CD4-positive, alpha-beta T cell (primary cell): ENCODE measurements at regions not wholly inside any gene's neighbourhood (a gene's known extent, or its start where the extent isn't known, plus 50 kb on each side); places are given as distances from the start of the nearest gene placed in this dataset.
A peak's percentile ranks its signal among the peaks of the same experiment; 100 is the strongest.

Source experiments
- ATAC-seq: fragments of 200-7000 bp; cut with Tn5 transposase; one replicate; pipeline ENCODE4 v1.10.0; 2022; ENCODE audit warnings: mild to moderate bottlenecking; ENCODE audit not compliant: poor library complexity
- CTCF ChIA-PET: fragments of 350-600 bp; sonication (Branson Sonifier 250); formaldehyde crosslinking; loops from one replicate; lab custom pipeline; 2021; ENCODE audit warnings: antibody characterized with exemption, inconsistent platforms; lab: Charles Lee
- POLR2A ChIA-PET: fragments of 350-600 bp; sonication (Branson Sonifier 250); formaldehyde crosslinking; loops from one replicate; lab custom pipeline; 2021; ENCODE audit warnings: antibody characterized with exemption, inconsistent platforms; lab: Charles Lee
- DNase-seq, 14 experiments: peaks; one replicate each; pipeline ENCODE4 v3.0.0-alpha.2; 2013 to 2020; ENCODE audit warnings: mixed read lengths in 2 of 14
- H3K27ac ChIP-seq, 2 donors: one replicate each; pipeline versions ENCODE4 v1.5.1 to v1.7.0; 2013; ENCODE audit warnings: low read length in 2 of 2, low read depth in 1 of 2, mild to moderate bottlenecking in 1 of 2
- H3K27me3 ChIP-seq, 2 experiments: 1 replicate in 1 of 2; 2 replicates in 1 of 2; pipeline versions ENCODE4 v1.6.1 to v1.7.0; 2013; ENCODE audit warnings: low read length in 2 of 2, control low read depth in 1 of 2, mild to moderate bottlenecking in 1 of 2, moderate library complexity in 1 of 2; ENCODE audit not compliant: insufficient read depth in 2 of 2, control insufficient read depth in 1 of 2
- H3K36me3 ChIP-seq: one replicate; pipeline ENCODE4 v1.6.1; 2013; ENCODE audit warnings: low read length, control low read depth; ENCODE audit not compliant: insufficient read depth
- H3K4me1 ChIP-seq: one replicate; pipeline ENCODE4 v1.6.1; 2013; ENCODE audit warnings: low read length, control low read depth; ENCODE audit not compliant: insufficient read depth
- H3K4me3 ChIP-seq: one replicate; pipeline ENCODE4 v1.5.1; 2013; ENCODE audit warnings: mild to moderate bottlenecking, low read length, moderate library complexity
- H3K9me3 ChIP-seq, 2 experiments: 1 replicate in 1 of 2; 2 replicates in 1 of 2; pipeline versions ENCODE4 v1.6.1 to v1.7.0; 2013; ENCODE audit warnings: low read length in 2 of 2, mild to moderate bottlenecking in 2 of 2, control low read depth in 1 of 2, moderate library complexity in 1 of 2; ENCODE audit not compliant: control insufficient read depth in 1 of 2, insufficient read depth in 1 of 2
- H3K27ac Mint-ChIP-seq: one replicate; pipeline ENCODE4 v1.8.0; 2020; ENCODE audit warnings: mixed read lengths
- H3K27me3 Mint-ChIP-seq: one replicate; pipeline ENCODE4 v1.8.0; 2021; ENCODE audit warnings: mixed read lengths
- H3K36me3 Mint-ChIP-seq: one replicate; pipeline ENCODE4 v1.8.0; 2021; ENCODE audit warnings: low read depth, mixed read lengths
- H3K4me1 Mint-ChIP-seq: one replicate; pipeline ENCODE4 v1.8.0; 2021; ENCODE audit warnings: low read depth, mixed read lengths
- H3K4me3 Mint-ChIP-seq: one replicate; pipeline ENCODE4 v1.8.0; 2020; ENCODE audit warnings: mild to moderate bottlenecking, mixed read lengths
- H3K9me3 Mint-ChIP-seq: one replicate; pipeline ENCODE4 v1.8.0; 2020; ENCODE audit warnings: mixed read lengths
- CTCF ChIP-seq: fragments of 200-600 bp; IDR thresholded peaks from one replicate; pipeline ENCODE4 v1.8.0; 2022; ENCODE audit warnings: antibody characterized with exemption, mild to moderate bottlenecking
- intact Hi-C, 2 experiments: fragments of 100-400 bp; cut with DNase I in 1 of 2; cut with micrococcal nuclease in 1 of 2; formaldehyde crosslinking; loops; one replicate each; pipeline versions ENCODE4 v1.15.1 to v1.9.0; 2023 to 2025; cut with DNase I, micrococcal nuclease

GRCh38 chrX:75625232-75625631 is 102.4 kb upstream of the ZDHHC15 start:
- Histone ChIP-seq H3K4me1 (no peaks in the 10 kb centered on the region), H3K27me3 (no peaks in the 10 kb centered on the region), H3K4me3 (no peak overlapping the region), H3K27ac (no peak overlapping the region), H3K9me3 (no peaks in the 10 kb centered on the region), H3K36me3 (no peaks in the 10 kb centered on the region)
- ATAC-seq: no peak
- no peak for DNase-seq
- ChIA-PET POLR2A (no interaction called here), CTCF (no interaction called here)
- Mint-ChIP-seq H3K27ac (no peak overlapping the region), H3K27me3 (no peaks in the 10 kb centered on the region), H3K36me3 (no peaks in the 10 kb centered on the region), H3K4me1 (no peaks in the 10 kb centered on the region), H3K9me3 (no peaks in the 10 kb centered on the region), H3K4me3 (no peak overlapping the region)
- no peak for TF ChIP-seq CTCF
- intact Hi-C loops: no loop called here

- Mint-ChIP-seq H3K4me3 (no peak overlapping the region), H3K27me3 (no peaks in the 10 kb centered on the region), H3K36me3 (no peaks in the 10 kb centered on the region), H3K4me1 (no peaks in the 10 kb centered on the region), H3K27ac (no peak overlapping the region), H3K9me3 (no peaks in the 10 kb centered on the region)
- DNase-seq: peak in 1 of 14 experiments; percentile 0
- Histone ChIP-seq H3K9me3 (no peaks in the 10 kb centered on the region), H3K4me3 (no peak overlapping the region), H3K27me3 (no peaks in the 10 kb centered on the region), H3K36me3 (no peaks in the 10 kb centered on the region), H3K4me1 (no peaks in the 10 kb centered on the region), H3K27ac (no peak overlapping the region)
- POLR2A ChIA-PET: no interaction called here
- ATAC-seq: no peak
- no peak for TF ChIP-seq CTCF
- intact Hi-C loops: no loop called here
- CTCF ChIA-PET: interaction anchor here (0.6 kb wide), 1 partner anchor 92 kb away, joined by 3 read pairs; no protein-coding TSS in a partner anchor
Observed at GRCh38 chrX:75623535-75623934, 100.7 kb upstream of the ZDHHC15 start.

DNA sequence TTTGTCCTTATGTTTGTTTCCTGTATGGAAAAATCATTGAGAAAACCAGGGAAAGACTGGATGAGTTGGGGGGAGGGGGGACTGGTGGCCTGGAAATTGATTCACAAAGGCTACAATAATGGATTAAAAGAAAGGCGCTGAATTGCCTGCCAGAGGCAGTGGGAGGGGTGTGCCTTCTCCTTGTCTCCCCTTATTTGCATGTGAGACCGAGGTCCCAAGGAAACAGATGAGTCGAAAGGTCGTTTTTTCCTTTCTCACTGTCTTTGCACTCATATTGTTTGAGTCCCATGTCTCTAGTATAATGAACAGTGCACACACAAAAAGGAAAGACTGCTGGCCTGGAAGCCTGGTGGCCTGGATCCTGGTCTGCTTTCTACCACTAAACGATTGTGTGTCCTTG is 86.6 kb upstream of the ZDHHC15 start:
- Mint-ChIP-seq H3K36me3 (peaks cover 5% of the 10 kb centered on the region), H3K4me3 (no peak overlapping the region), H3K4me1 (no peaks in the 10 kb centered on the region), H3K9me3 (peaks cover 3% of the 10 kb centered on the region), H3K27ac (no peak overlapping the region), H3K27me3 (no peaks in the 10 kb centered on the region)
- no peak overlapping the region for H3K27ac ChIP-seq
- no peaks in the 10 kb centered on the region for H3K36me3 ChIP-seq
- DNase-seq (no peak), ATAC-seq (no peak)
- ChIA-PET POLR2A (no interaction called here), CTCF (no interaction called here)
- H3K4me3 ChIP-seq: no peak overlapping the region
- H3K27me3 ChIP-seq: no peaks in the 10 kb centered on the region
- no peak for TF ChIP-seq CTCF
- H3K9me3 ChIP-seq: no peaks in the 10 kb centered on the region
- H3K4me1 ChIP-seq: no peaks in the 10 kb centered on the region
- intact Hi-C loops: loop anchor here (10.0 kb wide), 3 partner anchors 1115 to 1755 kb away; partner anchors contain the start of gene XIST (in 1 of the 2)
